ENCODE measurements at regions not wholly inside any gene's neighbourhood (a gene's known extent, or its start where the extent isn't known, plus 50 kb on each side); places are given as distances from the start of the nearest gene placed in this dataset.

GRCh38 chr2:84314901-84315330, 144.2 kb downstream of the SUCLG1 start:
- intact Hi-C loops (cut with micrococcal nuclease; ENCODE audit: unreplicated experiment) (no loop called here), in situ Hi-C loops (cut with HindIII; ENCODE audit: low pct_unique_long_range_greater_than_20kb, low sequenced_read_pairs) (no loop called here)
- H3K4me1 ChIP-seq (ENCODE audit: control insufficient read depth, insufficient read depth, low read length): no peaks in the 10 kb centered on the region
- no peaks in the 10 kb centered on the region for H3K9me3 ChIP-seq (ENCODE audit: control insufficient read depth, insufficient read depth, low read depth, low read length)
- TF ChIP-seq SIN3A (IDR thresholded peaks at IDR 0.05; ENCODE audit: borderline replicate concordance, insufficient read depth, low read depth, low read length) (no peak), CTCF (IDR thresholded peaks at IDR 0.05) (peak; percentile 94)
- no peaks in the 10 kb centered on the region for H3K36me3 ChIP-seq (ENCODE audit: control insufficient read depth, insufficient read depth, low read length)
- ChIA-PET CTCF (interaction anchor here (0.6 to 1.0 kb wide), 2 partner anchors 10 to 317 kb away, joined by 4 to 6 read pairs; no protein-coding TSS in a partner anchor), POLR2A (no interaction called here)
- H3K4me3 ChIP-seq (ENCODE audit: low read depth in 2 of 2, low read length in 2 of 2): no peak overlapping the region
- DNase-seq (ENCODE audit: low read depth, low spot score) (peak; percentile 71), ATAC-seq (peak; percentile 98)
- H3K27me3 ChIP-seq (ENCODE audit: control insufficient read depth, insufficient read depth, low read length): peaks cover 2% of the 10 kb centered on the region; the same call in 1 of the 2 replicates
- no TSS peak for BruUV-seq (replicated peaks)
- no peak overlapping the region for H3K27ac ChIP-seq (ENCODE audit: low read length)

GRCh38 chr2:84314250-84314649, 144.8 kb downstream of the SUCLG1 start:
- no peaks in the 10 kb centered on the region for H3K4me1 ChIP-seq (ENCODE audit: control insufficient read depth, insufficient read depth, low read length)
- peaks cover 2% of the 10 kb centered on the region; the same call in 1 of the 2 replicates for H3K27me3 ChIP-seq (ENCODE audit: control insufficient read depth, insufficient read depth, low read length)
- H3K36me3 ChIP-seq (ENCODE audit: control insufficient read depth, insufficient read depth, low read length): no peaks in the 10 kb centered on the region
- H3K9me3 ChIP-seq (ENCODE audit: control insufficient read depth, insufficient read depth, low read depth, low read length): no peaks in the 10 kb centered on the region
- POLR2A ChIA-PET: no interaction called here
- no peak overlapping the region for H3K4me3 ChIP-seq (ENCODE audit: low read depth in 2 of 2, low read length in 2 of 2)
- CTCF ChIA-PET: interaction anchor here (1.0 kb wide), 1 partner anchor 10 kb away, joined by 4 read pairs; no protein-coding TSS in a partner anchor
- no TSS peak for BruUV-seq (replicated peaks)
- no peak for DNase-seq (ENCODE audit: low read depth, low spot score)
- ATAC-seq: no peak
- H3K27ac ChIP-seq (ENCODE audit: low read length): no peak overlapping the region
- in situ Hi-C loops (cut with HindIII; ENCODE audit: low pct_unique_long_range_greater_than_20kb, low sequenced_read_pairs): no loop called here
- no peak for TF ChIP-seq REST (IDR thresholded peaks at IDR 0.05; ENCODE audit: insufficient read depth in 1 of 2, low read depth in 2 of 2, low read length in 1 of 2)
- TF ChIP-seq SIN3A (IDR thresholded peaks at IDR 0.05; ENCODE audit: borderline replicate concordance, insufficient read depth, low read depth, low read length): no peak
- TF ChIP-seq TCF7L2 (IDR thresholded peaks at IDR 0.05; ENCODE audit: low read depth, low read length): no peak
- TF ChIP-seq POLR2AphosphoS5 (IDR thresholded peaks at IDR 0.05; ENCODE audit: low read depth, low read length): no peak
- no peak for TF ChIP-seq CTCF (IDR thresholded peaks at IDR 0.05)
- intact Hi-C loops (cut with micrococcal nuclease; ENCODE audit: unreplicated experiment): no loop called here

All from Panc1 (cell line).